ENCODE measurements at regions not wholly inside any gene's neighbourhood (a gene's known extent, or its start where the extent isn't known, plus 50 kb on each side); places are given as distances from the start of the nearest gene placed in this dataset.
"Not testable (repeated sequence)": the region's sequence is repeated elsewhere in the genome, so short reads cannot be mapped to it uniquely, and the experiment has no call there.

GRCh38 chr2:158866082-158866481 is 71.0 kb downstream of the DAPL1 start:
- DNase-seq; CTCF ChIA-PET; H3K4me1 Mint-ChIP-seq (ENCODE audit: low read depth); POLR2A ChIA-PET; H3K9me3 Mint-ChIP-seq; H3K27ac Mint-ChIP-seq; H3K27me3 Mint-ChIP-seq; H3K36me3 Mint-ChIP-seq; intact Hi-C loops (cut with micrococcal nuclease); H3K4me3 Mint-ChIP-seq: not testable (repeated sequence)

- CTCF ChIA-PET; DNase-seq; H3K4me3 Mint-ChIP-seq; H3K27me3 Mint-ChIP-seq; H3K27ac Mint-ChIP-seq; H3K36me3 Mint-ChIP-seq; H3K9me3 Mint-ChIP-seq; POLR2A ChIA-PET; H3K4me1 Mint-ChIP-seq (ENCODE audit: low read depth); intact Hi-C loops (cut with micrococcal nuclease): not testable (repeated sequence)
Measured at GRCh38 chr2:158867531-158868191, 72.5 kb downstream of the DAPL1 start.

- DNase-seq; intact Hi-C loops (cut with micrococcal nuclease); H3K4me1 Mint-ChIP-seq (ENCODE audit: low read depth); H3K4me3 Mint-ChIP-seq; POLR2A ChIA-PET; CTCF ChIA-PET; H3K27me3 Mint-ChIP-seq; H3K9me3 Mint-ChIP-seq; H3K27ac Mint-ChIP-seq; H3K36me3 Mint-ChIP-seq: not testable (repeated sequence)
Measured at GRCh38 chr2:158868386-158868785, 73.3 kb downstream of the DAPL1 start.

- H3K36me3 Mint-ChIP-seq; H3K27me3 Mint-ChIP-seq; H3K27ac Mint-ChIP-seq; CTCF ChIA-PET; DNase-seq; H3K4me3 Mint-ChIP-seq; H3K9me3 Mint-ChIP-seq; intact Hi-C loops (cut with micrococcal nuclease); POLR2A ChIA-PET; H3K4me1 Mint-ChIP-seq (ENCODE audit: low read depth): not testable (repeated sequence)
Measured at GRCh38 chr2:158869122-158869521, 74.0 kb downstream of the DAPL1 start.

GRCh38 chr2:158869609-158870008 is 74.5 kb downstream of the DAPL1 start:
- DNase-seq; H3K4me1 Mint-ChIP-seq (ENCODE audit: low read depth); H3K4me3 Mint-ChIP-seq; CTCF ChIA-PET; POLR2A ChIA-PET; intact Hi-C loops (cut with micrococcal nuclease); H3K9me3 Mint-ChIP-seq; H3K27me3 Mint-ChIP-seq; H3K36me3 Mint-ChIP-seq; H3K27ac Mint-ChIP-seq: not testable (repeated sequence)

- Mint-ChIP-seq H3K4me1 (ENCODE audit: low read depth) (no peaks in the 10 kb centered on the region), H3K27ac (no peak overlapping the region), H3K36me3 (no peaks in the 10 kb centered on the region), H3K4me3 (no peak overlapping the region), H3K27me3 (peaks cover 1% of the 10 kb centered on the region), H3K9me3 (no peaks in the 10 kb centered on the region)
- ChIA-PET POLR2A (no interaction called here), CTCF (no interaction called here)
- no peak for DNase-seq
- intact Hi-C loops (cut with micrococcal nuclease), result no loop called here
Measured at GRCh38 chr2:158878003-158878402, 82.9 kb downstream of the DAPL1 start.

GRCh38 chr2:158879229-158879903 is 84.2 kb downstream of the DAPL1 start:
- Mint-ChIP-seq H3K4me3 (no peak overlapping the region), H3K36me3 (no peaks in the 10 kb centered on the region), H3K27me3 (peaks cover 1% of the 10 kb centered on the region), H3K4me1 (ENCODE audit: low read depth) (no peaks in the 10 kb centered on the region), H3K9me3 (no peaks in the 10 kb centered on the region), H3K27ac (no peak overlapping the region)
- intact Hi-C loops (cut with micrococcal nuclease), result no loop called here
- no peak for DNase-seq
- ChIA-PET CTCF (no interaction called here), POLR2A (no interaction called here)

- Mint-ChIP-seq H3K36me3 (no peaks in the 10 kb centered on the region), H3K27me3 (peaks cover 4% of the 10 kb centered on the region), H3K4me1 (ENCODE audit: low read depth) (no peaks in the 10 kb centered on the region), H3K4me3 (no peak overlapping the region), H3K27ac (no peak overlapping the region), H3K9me3 (no peaks in the 10 kb centered on the region)
- CTCF ChIA-PET, result no interaction called here
- intact Hi-C loops (cut with micrococcal nuclease), result no loop called here
- DNase-seq, result no peak
- POLR2A ChIA-PET, result no interaction called here
Measured at GRCh38 chr2:158882297-158882696, 86.1 kb upstream of the TANC1 start.

GRCh38 chr2:158884552-158884951 is 83.9 kb upstream of the TANC1 start:
- H3K4me3 Mint-ChIP-seq; intact Hi-C loops (cut with micrococcal nuclease); H3K36me3 Mint-ChIP-seq; DNase-seq; H3K9me3 Mint-ChIP-seq; H3K27ac Mint-ChIP-seq; H3K4me1 Mint-ChIP-seq (ENCODE audit: low read depth); POLR2A ChIA-PET; H3K27me3 Mint-ChIP-seq: not testable (repeated sequence)
- CTCF ChIA-PET, result interaction anchor here (1.1 kb wide), 1 partner anchor 234 kb away, joined by 5 read pairs; no protein-coding TSS in a partner anchor

- peaks cover 10% of the 10 kb centered on the region for H3K4me1 Mint-ChIP-seq (ENCODE audit: low read depth)
- H3K27me3 Mint-ChIP-seq, H3K4me3 Mint-ChIP-seq, H3K36me3 Mint-ChIP-seq, H3K9me3 Mint-ChIP-seq, H3K27ac Mint-ChIP-seq, POLR2A ChIA-PET: not testable (repeated sequence)
- CTCF ChIA-PET, result interaction anchor here (1.1 kb wide), 1 partner anchor 234 kb away, joined by 5 read pairs; no protein-coding TSS in a partner anchor
- peak; percentile 72 for DNase-seq
- intact Hi-C loops (cut with micrococcal nuclease), result loop anchor here (5.0 kb wide), 2 partner anchors 917 to 1082 kb away; no protein-coding TSS in a partner anchor
Measured at GRCh38 chr2:158885018-158885678, 83.3 kb upstream of the TANC1 start.

GRCh38 chr2:158885679-158886050 is 82.8 kb upstream of the TANC1 start:
- CTCF ChIA-PET, result interaction anchor here (1.1 kb wide), 1 partner anchor 233 kb away, joined by 5 read pairs; no protein-coding TSS in a partner anchor
- H3K27me3 Mint-ChIP-seq, H3K4me3 Mint-ChIP-seq, H3K27ac Mint-ChIP-seq, H3K9me3 Mint-ChIP-seq, DNase-seq, POLR2A ChIA-PET, H3K36me3 Mint-ChIP-seq: not testable (repeated sequence)
- H3K4me1 Mint-ChIP-seq (ENCODE audit: low read depth), result peaks cover 10% of the 10 kb centered on the region
- intact Hi-C loops (cut with micrococcal nuclease), result loop anchor here (5.0 kb wide), 2 partner anchors 917 to 1082 kb away; no protein-coding TSS in a partner anchor

- intact Hi-C loops (cut with micrococcal nuclease), result loop anchor here (5.0 kb wide), 2 partner anchors 913 to 1078 kb away; no protein-coding TSS in a partner anchor
Measured at GRCh38 chr2:158889135-158889853, 79.1 kb upstream of the TANC1 start.

More at GRCh38 chr2:158889135-158889853, 79.1 kb upstream of the TANC1 start:
- DNase-seq, result no peak
- no peak overlapping the region for H3K4me3 Mint-ChIP-seq
- POLR2A ChIA-PET, result no interaction called here
- no peak overlapping the region for H3K27ac Mint-ChIP-seq
- CTCF ChIA-PET, result no interaction called here
- peaks cover 10% of the 10 kb centered on the region for H3K4me1 Mint-ChIP-seq (ENCODE audit: low read depth)
- peaks cover 8% of the 10 kb centered on the region for H3K9me3 Mint-ChIP-seq
- H3K36me3 Mint-ChIP-seq, result no peaks in the 10 kb centered on the region
- H3K27me3 Mint-ChIP-seq, result peaks cover 9% of the 10 kb centered on the region
